GM21515 (cell line): ENCODE measurements at regions not wholly inside any gene's neighbourhood (a gene's known extent, or its start where the extent isn't known, plus 50 kb on each side); places are given as distances from the start of the nearest gene placed in this dataset.

Experiments used
- ATAC-seq: cut with Tn5 transposase; IDR thresholded peaks from one replicate; pipeline ENCODE4 v1.9.1; 2021; ENCODE audit not compliant: unreplicated experiment

GRCh38 chr20:40978761-40979160 lies 49.9 kb upstream of the TOP1 start:
- no peak for ATAC-seq
